NCI-H82 (cell line): ENCODE measurements at regions not wholly inside any gene's neighbourhood (a gene's known extent, or its start where the extent isn't known, plus 50 kb on each side); places are given as distances from the start of the nearest gene placed in this dataset.
"Not testable (repeated sequence)": the region's sequence is repeated elsewhere in the genome, so short reads cannot be mapped to it uniquely, and the experiment has no call there.

ENCODE experiments used
- DNase-seq: peaks from one replicate; lab custom pipeline; 2025; lab: John Stamatoyannopoulos, UW

DNA sequence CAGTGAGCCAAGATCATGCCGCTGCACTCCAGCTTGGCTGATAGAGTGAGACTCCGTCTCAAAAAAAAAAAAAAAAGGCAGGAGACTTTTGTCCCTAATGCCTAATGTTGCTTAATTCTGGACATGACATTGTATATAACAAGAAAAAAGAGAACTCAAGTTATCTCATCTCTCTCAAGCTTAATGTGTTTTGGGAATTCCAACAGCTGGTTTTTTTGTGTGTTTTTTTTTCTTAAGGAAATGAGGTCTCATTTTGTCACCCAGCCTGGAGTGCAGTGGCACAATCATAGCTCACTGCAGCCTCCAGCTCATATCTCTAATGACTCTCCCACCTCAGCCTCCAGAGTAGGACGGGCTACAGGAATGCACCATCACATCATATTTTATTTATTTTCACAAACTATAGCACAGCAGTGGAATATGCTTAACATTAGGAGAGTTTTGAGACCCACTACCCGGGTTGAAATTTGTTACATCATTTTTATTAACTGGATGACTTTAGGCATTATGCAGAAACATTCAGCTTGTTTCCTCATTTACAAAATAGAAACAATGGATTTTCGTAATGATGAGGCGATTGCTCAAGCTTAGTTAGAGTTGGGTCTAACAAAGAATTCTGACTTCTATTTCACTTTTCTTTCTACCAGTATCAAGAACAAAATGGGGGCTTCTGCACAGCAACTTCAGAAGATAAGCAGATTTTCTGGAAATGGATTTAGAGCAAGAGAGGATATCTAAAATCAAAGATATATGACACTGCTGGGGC lies 104.1 kb upstream of the BTN3A2 start:
- no peak for DNase-seq

DNA sequence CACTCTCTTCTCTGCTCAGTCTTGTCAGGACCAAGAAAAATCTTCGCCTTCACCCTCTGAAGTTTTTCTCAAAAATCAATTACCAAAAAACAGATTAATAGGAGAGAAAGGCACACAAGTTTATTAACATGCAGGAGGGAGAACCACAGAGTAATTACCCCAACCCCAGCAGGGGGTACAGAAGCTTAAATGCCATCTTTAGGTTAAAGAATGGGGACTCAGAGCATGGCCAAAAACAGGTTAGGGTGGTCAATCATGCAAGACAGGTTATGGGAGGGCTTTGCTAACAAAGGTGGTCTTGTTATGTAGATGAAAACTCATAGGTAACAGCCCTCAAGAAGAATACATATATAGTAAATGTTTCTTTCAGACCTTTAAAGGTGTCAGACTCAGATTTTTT lies 100.5 kb upstream of the BTN3A2 start:
- no peak for DNase-seq

GRCh38 chr6:26267083-26267589 lies 97.9 kb upstream of the BTN3A2 start:
- no peak for DNase-seq

DNA sequence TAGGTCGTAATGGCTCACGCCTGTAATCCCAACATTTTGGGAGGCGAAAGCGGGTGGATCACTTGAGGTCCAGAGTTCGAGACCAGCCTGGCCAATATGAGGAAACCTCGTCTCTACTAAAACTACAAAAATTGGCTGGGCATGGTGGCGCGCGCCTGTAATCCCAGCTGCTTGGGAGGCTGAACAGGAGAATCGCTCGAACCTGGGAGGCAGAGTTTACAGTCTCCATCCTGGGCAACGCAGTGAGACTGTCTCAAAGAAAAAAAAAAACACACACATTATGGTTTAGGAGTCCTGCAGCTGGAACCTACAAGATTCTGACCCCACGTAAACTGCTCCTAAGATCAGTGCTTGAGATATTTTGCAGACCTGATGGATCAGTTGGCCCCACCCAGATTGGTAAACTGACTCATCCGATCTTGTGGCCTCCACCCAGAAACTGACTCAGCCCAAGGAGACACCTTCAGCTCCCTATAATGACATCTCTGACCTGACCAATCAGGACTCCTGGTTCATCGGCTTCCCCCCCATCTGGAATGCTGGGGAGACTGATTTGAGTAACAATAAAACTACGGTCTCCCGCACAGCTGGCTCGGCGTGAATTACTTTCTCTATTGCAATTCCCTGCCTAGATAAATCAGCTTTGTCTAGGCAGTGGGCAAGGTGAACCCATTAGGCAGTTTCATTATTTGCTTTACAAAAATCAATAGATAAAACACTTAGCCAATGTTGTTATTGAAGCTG lies 96.2 kb upstream of the BTN3A2 start:
- DNase-seq: no peak

GRCh38 chr6:26269531-26270485 lies 95.2 kb upstream of the BTN3A2 start:
- no peak for DNase-seq

DNA sequence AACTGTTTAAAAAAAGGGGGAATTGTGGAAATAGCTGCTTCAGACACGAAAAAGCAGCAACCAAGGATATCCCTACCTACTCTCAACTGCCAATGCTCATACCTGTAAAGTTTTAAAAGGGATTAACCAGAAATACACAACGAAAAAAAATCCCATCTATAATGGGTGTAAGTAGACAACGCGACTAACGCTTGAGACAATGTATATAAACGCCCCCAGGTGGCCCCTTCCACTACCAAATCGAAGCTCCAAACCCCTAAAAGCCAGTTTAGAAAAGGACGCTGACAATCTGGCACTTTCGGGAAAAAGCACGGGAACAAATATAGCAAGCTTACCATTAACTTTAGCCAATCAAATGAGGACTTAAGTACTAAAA lies 94.5 kb upstream of the BTN3A2 start:
- no peak for DNase-seq

DNA sequence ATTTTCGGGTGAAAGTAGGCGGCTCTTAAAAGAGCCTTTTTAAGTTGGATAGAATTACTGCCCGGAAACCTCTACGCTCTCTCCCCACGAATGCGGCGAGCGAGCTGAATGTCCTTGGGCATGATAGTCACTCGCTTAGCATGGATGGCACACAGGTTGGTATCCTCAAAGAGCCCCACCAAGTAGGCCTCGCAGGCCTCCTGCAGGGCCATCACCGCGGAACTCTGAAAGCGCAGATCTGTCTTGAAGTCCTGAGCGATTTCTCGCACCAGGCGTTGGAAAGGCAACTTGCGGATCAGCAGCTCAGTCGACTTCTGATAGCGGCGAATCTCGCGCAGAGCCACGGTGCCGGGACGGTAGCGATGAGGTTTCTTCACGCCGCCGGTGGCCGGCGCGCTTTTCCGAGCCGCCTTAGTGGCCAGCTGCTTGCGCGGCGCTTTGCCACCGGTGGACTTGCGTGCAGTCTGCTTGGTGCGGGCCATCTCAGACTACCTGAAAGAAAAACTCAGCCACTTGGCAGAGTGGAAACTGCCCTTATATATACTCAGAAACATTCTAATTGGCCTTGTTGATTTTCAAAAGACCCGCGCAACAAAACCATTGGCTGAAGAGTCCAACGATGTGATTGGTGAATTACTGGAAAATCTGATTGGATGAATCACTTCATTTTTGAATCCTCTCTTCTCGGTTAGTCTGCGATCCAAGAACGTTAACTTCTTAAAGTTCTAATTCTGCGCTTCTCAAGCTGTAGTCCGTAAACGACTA lies 93.9 kb upstream of the BTN3A2 start:
- no peak for DNase-seq

DNA sequence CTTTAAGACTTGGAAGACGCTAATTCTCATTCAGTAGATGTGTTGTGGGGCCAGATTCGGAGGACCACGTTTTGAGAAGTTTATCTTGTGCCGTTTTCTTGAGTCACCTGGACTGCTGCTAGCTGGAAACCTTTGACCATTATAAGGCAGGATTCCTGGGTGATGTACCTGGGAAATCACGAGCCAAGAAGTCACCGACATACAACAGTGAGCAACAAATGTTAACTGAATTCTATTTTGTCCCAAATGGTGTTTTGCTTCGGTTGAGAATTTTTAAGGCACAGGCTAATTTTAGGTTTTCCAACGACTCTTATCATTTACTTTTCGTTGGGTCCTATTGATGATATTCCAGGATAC lies 93.4 kb upstream of the BTN3A2 start:
- DNase-seq: no peak

GRCh38 chr6:26272171-26272637 lies 92.8 kb upstream of the BTN3A2 start:
- no peak for DNase-seq

DNA sequence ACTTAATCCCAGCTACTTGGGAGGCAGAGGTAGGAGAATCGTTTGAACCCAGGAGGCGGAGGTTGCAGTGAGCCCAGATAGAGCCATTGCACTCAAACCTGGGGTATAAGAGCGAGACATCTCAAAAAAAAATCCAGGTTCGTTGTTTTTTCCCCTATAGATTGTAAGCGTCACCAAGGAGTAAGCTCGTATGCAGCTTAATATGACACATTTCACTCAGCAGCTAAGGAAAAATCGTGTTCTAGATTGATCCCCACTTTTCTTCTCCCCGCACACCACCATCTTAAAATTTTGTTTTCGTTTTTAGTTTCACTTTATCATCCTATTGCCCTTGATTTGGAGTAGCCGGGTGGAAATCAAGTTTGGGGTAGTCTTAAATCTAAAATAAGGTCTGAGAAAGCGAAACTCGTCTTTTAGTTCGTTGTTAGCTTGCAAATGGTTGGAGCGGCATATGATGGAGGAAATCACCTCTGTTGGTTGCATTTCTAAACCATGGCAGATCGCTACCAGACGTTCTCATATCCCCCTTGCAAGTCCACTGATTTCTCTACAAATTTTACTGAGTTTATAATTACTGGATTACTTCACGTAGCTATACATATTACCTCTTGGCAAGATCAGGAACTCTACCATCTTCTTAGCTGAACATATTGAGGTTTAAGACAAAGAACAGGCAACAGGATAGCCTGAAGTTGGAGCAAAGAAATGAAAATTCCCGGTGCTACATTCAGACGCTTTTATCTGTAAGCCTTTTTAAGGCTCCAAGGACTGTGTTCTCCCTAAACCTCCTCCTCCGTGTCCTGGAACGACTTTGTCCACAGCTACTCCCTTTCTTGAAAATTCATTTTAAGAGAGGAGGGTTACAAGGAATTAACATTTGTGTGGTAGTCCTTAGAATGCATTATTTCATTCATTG lies 91.1 kb upstream of the BTN3A2 start:
- no peak for DNase-seq

GRCh38 chr6:26275663-26276062 lies 89.3 kb upstream of the BTN3A2 start:
- DNase-seq: no peak

- no peak for DNase-seq
Measured at GRCh38 chr6:26276841-26277648, 88.0 kb upstream of the BTN3A2 start.

- no peak for DNase-seq
Measured at GRCh38 chr6:26278536-26278935, 86.5 kb upstream of the BTN3A2 start.

DNA sequence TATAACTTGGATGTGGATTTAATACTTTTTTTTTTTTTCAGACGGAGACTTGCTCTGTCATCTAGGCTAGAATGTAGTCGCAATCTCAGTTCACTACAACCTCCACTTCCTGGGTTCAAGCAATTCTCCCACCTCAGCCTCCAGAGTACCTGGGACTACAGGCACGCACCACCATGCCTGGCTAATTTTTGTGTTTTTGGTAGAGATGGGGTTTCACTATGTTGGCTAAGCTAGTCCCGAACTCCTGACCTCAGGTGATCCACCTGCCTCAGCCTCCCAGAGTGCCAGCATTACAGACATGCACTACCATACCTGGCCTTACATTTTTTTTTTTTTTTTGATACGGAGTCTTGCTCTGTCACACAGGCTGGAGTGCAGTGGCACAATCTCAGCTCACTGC lies 85.6 kb upstream of the BTN3A2 start:
- not testable (repeated sequence) for DNase-seq

GRCh38 chr6:26280407-26280806 lies 84.6 kb upstream of the BTN3A2 start:
- DNase-seq: peak; percentile 26

- peak; percentile 80 for DNase-seq
Measured at GRCh38 chr6:26284537-26285142, 80.4 kb upstream of the BTN3A2 start.

- DNase-seq: peak; percentile 100
Measured at GRCh38 chr6:26285143-26286134, 79.6 kb upstream of the BTN3A2 start.
